HL-60/S4 treated with phorbol 12-myristate 13-acetate at 8.2 ng/mL for 4 days and 3 days (cell line): ENCODE measurements at regions not wholly inside any gene's neighbourhood (a gene's known extent, or its start where the extent isn't known, plus 50 kb on each side); places are given as distances from the start of the nearest gene placed in this dataset.

Experiments
- in situ Hi-C: fragments of 300-500 bp; cut with MboI; formaldehyde crosslinking; loops from 2 replicates; pipeline ENCODE4 v1.15.0; 2022; ENCODE audit warnings: low sequenced_read_pairs

GRCh38 chrX:8870411-8870810 lies 69.2 kb upstream of the FAM9A start:
- in situ Hi-C loops, result no loop called here

- in situ Hi-C loops, result no loop called here
Measured at GRCh38 chrX:8869812-8870211, 68.6 kb upstream of the FAM9A start.

GRCh38 chrX:8868906-8869305 lies 67.7 kb upstream of the FAM9A start:
- in situ Hi-C loops, result no loop called here

GRCh38 chrX:8868070-8868773 lies 67.0 kb upstream of the FAM9A start:
- in situ Hi-C loops, result no loop called here

- in situ Hi-C loops, result no loop called here
Measured at GRCh38 chrX:8867406-8867805, 66.2 kb upstream of the FAM9A start.

GRCh38 chrX:8864161-8864560 lies 63.0 kb upstream of the FAM9A start:
- in situ Hi-C loops, result no loop called here

GRCh38 chrX:8861908-8862307 lies 60.7 kb upstream of the FAM9A start:
- in situ Hi-C loops, result no loop called here

- in situ Hi-C loops, result no loop called here
Measured at GRCh38 chrX:8851231-8851886, 50.2 kb upstream of the FAM9A start.
